OCI-LY3 (cell line): ENCODE measurements at regions not wholly inside any gene's neighbourhood (a gene's known extent, or its start where the extent isn't known, plus 50 kb on each side); places are given as distances from the start of the nearest gene placed in this dataset.
"Not testable (repeated sequence)": the region's sequence is repeated elsewhere in the genome, so short reads cannot be mapped to it uniquely, and the experiment has no call there.

Source experiments
- H2AFZ ChIP-seq: fragments of 200-600, 300-600 bp; shearing (Covaris generic); 2 replicates; pipeline ENCODE4 v1.6.0; 2014; ENCODE audit warnings: antibody characterized with exemption, low read depth, low read length
- H3K27ac ChIP-seq: fragments of 200-600, 300-600 bp; sonication (generic); 2 replicates; pipeline ENCODE4 v1.5.1; 2014; ENCODE audit warnings: mild to moderate bottlenecking, low read length, moderate library complexity, mixed read lengths
- H3K27me3 ChIP-seq: fragments of 200-600, 300-600 bp; sonication (generic); 2 replicates; pipeline ENCODE4 v1.6.1; 2014; ENCODE audit warnings: low read depth, low read length, mixed read lengths
- H3K36me3 ChIP-seq: fragments of 200-600, 300-600 bp; sonication (generic); replicated peaks from 2 replicates; pipeline ENCODE3; 2014; ENCODE audit warnings: low read depth, low read length, mixed read lengths
- H3K4me1 ChIP-seq: fragments of 300-600, 200-600 bp; sonication (generic); 2 replicates; pipeline ENCODE4 v1.6.1; 2014; ENCODE audit warnings: low read length, mixed read lengths
- H3K4me2 ChIP-seq: fragments of 200-600, 300-600 bp; sonication (generic); 2 replicates; pipeline ENCODE4 v1.6.1; 2014; ENCODE audit warnings: low read length, mixed read lengths
- H3K4me3 ChIP-seq: fragments of 300-600, 200-600 bp; sonication (generic); 2 replicates; pipeline ENCODE4 v1.5.1; 2014; ENCODE audit warnings: antibody characterized with exemption, mild to moderate bottlenecking, low read length, moderate library complexity
- H3K79me2 ChIP-seq: fragments of 300-600, 200-600 bp; shearing (Covaris generic); 2 replicates; pipeline ENCODE4 v1.6.1; 2014; ENCODE audit warnings: mild to moderate bottlenecking, low read length, mixed read lengths
- H3K9ac ChIP-seq: fragments of 300-600, 200-600 bp; shearing (Covaris generic); 2 replicates; pipeline ENCODE4 v1.6.0; 2014; ENCODE audit warnings: mild to moderate bottlenecking, low read length, moderate library complexity
- H3K9me3 ChIP-seq: fragments of 200-600, 300-600 bp; shearing (Covaris generic); 2 replicates; pipeline ENCODE4 v1.6.1; 2014; ENCODE audit warnings: low read length, mixed read lengths; ENCODE audit not compliant: insufficient read depth
- H4K20me1 ChIP-seq: fragments of 200-600, 300-600 bp; sonication (generic); 2 replicates; pipeline ENCODE4 v1.6.1; 2016; ENCODE audit warnings: low read length, mixed read lengths; ENCODE audit not compliant: insufficient read depth
- EZH2phosphoT487 ChIP-seq: fragments of 200-600 bp; shearing (Covaris generic); IDR thresholded peaks from 2 replicates; pipeline ENCODE4 v1.6.1; 2018; ENCODE audit warnings: antibody characterized with exemption, mixed run types, low read depth
- TF ChIP-seq, protein P1 (sequence below): fragments of 200-600, 300-600 bp; sonication (generic); IDR thresholded peaks from 2 replicates; pipeline ENCODE4 v1.5.1; 2014; ENCODE audit warnings: antibody characterized with exemption, low read length, low read depth

DNA sequence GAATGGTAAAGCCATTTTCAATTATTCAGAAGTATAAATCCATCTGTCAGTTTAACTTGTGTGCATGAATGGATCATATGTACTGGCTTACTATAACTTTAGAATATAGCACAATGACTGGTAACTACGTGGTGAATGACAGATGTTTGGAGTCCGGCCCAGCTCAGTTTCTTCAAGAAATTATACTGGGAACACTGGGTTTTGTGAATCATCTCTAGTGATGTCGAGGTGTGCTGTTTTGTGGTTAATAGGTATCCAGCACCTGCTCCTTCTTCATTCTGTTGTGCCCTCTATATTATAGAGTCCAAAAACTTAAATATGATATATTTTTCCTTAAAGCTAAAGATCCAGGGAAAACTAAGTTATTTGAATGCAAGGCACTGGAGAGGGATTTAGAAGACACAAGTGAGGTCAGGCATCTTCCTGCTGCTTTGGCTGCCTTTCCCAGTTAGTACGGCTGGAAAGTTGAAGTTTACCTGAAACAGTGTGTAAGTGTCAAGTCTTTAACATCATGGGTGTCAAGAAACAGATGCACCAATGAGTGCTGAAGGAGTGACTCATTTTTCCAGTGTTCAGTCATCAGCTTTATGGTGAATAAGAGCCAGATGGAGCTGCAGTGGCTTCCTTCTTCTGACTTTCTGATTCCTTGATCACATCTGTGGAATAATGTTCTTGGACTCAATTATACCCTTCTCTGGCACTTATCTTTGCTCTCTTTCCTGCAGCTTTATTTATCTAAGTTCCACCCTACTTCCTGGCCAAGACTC, 1079.5 kb upstream of the CELF4 start:
- Histone ChIP-seq H3K9ac (no peak overlapping the region), H3K4me3 (no peak overlapping the region), H3K4me2 (no peak overlapping the region), H3K27ac (no peak overlapping the region), H3K9me3 (no peaks in the 10 kb centered on the region), H3K36me3 (no peaks in the 10 kb centered on the region), H3K79me2 (no peaks in the 10 kb centered on the region), H4K20me1 (no peaks in the 10 kb centered on the region), H2AFZ (no peak overlapping the region), H3K4me1 (no peaks in the 10 kb centered on the region; the same call in 1 of the 2 replicates), H3K27me3 (no peaks in the 10 kb centered on the region)
- TF ChIP-seq EZH2phosphoT487, result no peak
- TF ChIP-seq, protein P1, sequence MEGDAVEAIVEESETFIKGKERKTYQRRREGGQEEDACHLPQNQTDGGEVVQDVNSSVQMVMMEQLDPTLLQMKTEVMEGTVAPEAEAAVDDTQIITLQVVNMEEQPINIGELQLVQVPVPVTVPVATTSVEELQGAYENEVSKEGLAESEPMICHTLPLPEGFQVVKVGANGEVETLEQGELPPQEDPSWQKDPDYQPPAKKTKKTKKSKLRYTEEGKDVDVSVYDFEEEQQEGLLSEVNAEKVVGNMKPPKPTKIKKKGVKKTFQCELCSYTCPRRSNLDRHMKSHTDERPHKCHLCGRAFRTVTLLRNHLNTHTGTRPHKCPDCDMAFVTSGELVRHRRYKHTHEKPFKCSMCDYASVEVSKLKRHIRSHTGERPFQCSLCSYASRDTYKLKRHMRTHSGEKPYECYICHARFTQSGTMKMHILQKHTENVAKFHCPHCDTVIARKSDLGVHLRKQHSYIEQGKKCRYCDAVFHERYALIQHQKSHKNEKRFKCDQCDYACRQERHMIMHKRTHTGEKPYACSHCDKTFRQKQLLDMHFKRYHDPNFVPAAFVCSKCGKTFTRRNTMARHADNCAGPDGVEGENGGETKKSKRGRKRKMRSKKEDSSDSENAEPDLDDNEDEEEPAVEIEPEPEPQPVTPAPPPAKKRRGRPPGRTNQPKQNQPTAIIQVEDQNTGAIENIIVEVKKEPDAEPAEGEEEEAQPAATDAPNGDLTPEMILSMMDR, result no peak

DNA sequence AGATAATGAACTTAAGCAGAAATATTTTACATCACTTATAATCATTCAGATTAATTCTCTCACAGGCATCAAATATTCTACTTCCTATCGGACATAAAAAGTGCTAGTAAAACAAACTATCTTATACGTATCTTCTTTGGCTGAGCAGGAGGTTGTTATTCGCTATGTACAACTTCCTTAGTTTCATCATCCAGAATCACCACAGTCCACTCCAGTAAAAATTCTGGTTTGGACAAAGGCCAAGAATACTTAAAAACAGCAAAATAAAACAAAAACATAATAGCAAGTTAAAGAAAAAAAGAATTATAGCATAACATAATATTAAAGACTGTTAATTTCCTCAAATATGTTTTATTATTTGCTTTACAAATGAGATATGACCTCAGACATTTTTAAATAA, 1077.1 kb upstream of the CELF4 start:
- no peak overlapping the region for H3K27ac ChIP-seq
- H3K79me2 ChIP-seq, result no peaks in the 10 kb centered on the region
- H3K27me3 ChIP-seq, result no peaks in the 10 kb centered on the region
- H3K9me3 ChIP-seq, result no peaks in the 10 kb centered on the region
- H4K20me1 ChIP-seq, result no peaks in the 10 kb centered on the region
- TF ChIP-seq, protein P1, result no peak
- TF ChIP-seq EZH2phosphoT487, result no peak
- H2AFZ ChIP-seq, result no peak overlapping the region
- no peaks in the 10 kb centered on the region for H3K36me3 ChIP-seq
- H3K4me1 ChIP-seq, result no peaks in the 10 kb centered on the region; the same call in 1 of the 2 replicates
- no peak overlapping the region for H3K4me2 ChIP-seq
- no peak overlapping the region for H3K4me3 ChIP-seq
- no peak overlapping the region for H3K9ac ChIP-seq

DNA sequence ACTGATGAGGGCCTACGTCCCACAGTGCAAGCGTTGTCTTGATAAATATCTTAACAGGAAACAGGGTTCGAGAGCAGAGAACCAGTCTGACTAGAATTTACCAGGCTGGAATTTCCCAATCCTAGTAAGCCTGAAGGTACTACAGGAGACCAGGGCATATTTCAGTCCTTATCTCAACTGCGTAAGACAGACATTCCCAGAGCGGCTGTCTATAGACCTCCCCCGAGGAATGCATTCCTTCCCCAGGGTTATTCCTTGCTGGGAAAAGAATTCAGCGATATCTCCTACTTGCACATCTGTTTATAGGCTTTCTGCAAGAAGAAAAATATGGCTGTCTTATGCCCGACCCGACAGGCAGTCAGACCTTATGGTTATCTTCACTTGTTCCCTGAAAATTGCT, 1074.1 kb upstream of the CELF4 start:
- H3K27ac ChIP-seq, H3K4me1 ChIP-seq, H3K9me3 ChIP-seq, H3K27me3 ChIP-seq, H3K36me3 ChIP-seq, H3K4me2 ChIP-seq, H3K4me3 ChIP-seq, H2AFZ ChIP-seq, H4K20me1 ChIP-seq, H3K79me2 ChIP-seq, H3K9ac ChIP-seq: not testable (repeated sequence)

DNA sequence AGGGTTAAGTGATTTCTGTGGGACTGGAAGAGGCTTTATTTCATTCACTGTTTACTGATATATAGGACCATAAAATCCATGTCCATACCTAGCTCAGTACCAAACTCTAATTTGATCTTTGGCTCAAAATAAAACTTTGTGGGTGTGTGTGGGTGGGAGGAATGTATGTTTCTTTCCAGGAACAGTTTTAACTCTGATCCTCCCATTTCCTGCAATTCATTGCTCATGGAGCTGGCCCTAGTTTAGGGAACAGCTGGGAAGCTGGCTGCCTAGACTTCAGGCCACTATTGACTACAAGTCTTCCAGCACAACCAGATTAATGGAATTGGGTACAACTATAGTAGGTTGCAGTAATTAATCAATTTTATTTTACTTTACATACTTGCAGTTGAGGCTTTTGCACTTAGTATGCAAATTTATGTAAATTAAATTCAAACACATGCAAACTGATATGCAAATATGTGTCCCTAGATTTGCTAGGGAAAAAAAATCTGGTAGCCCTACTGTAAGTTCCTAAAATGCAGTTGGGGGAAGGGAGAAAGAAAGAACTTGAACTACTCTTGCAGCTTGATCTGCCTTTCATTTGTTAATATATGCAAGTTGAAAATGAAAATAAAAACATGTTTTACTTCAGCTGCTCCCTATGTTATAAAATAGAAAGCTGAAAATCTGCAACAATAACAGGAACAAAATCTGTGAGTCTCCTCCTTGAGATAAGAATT, 1070.3 kb upstream of the CELF4 start:
- Histone ChIP-seq H3K27ac (no peak overlapping the region), H3K9ac (no peak overlapping the region), H3K27me3 (no peaks in the 10 kb centered on the region), H2AFZ (no peak overlapping the region), H3K36me3 (no peaks in the 10 kb centered on the region), H3K4me2 (no peak overlapping the region), H3K4me1 (no peaks in the 10 kb centered on the region), H3K9me3 (no peaks in the 10 kb centered on the region), H3K4me3 (no peak overlapping the region), H4K20me1 (no peaks in the 10 kb centered on the region), H3K79me2 (no peaks in the 10 kb centered on the region)
- TF ChIP-seq EZH2phosphoT487, result no peak
- TF ChIP-seq, protein P1, result no peak
